Neuronal stem cell (in vitro differentiated cells): ENCODE measurements at regions not wholly inside any gene's neighbourhood (a gene's known extent, or its start where the extent isn't known, plus 50 kb on each side); places are given as distances from the start of the nearest gene placed in this dataset.

ENCODE experiments used
- DNase-seq: peaks from one replicate; pipeline ENCODE4 v3.0.0-alpha.2; 2013; ENCODE audit warnings: low spot score
- H2AFZ ChIP-seq: one replicate; pipeline ENCODE4 v1.6.1; 2013; ENCODE audit warnings: mild to moderate bottlenecking, low read length, inconsistent platforms
- H2AK5ac ChIP-seq: 2 replicates; pipeline ENCODE4 v1.6.1; 2013; ENCODE audit warnings: low read depth, mild to moderate bottlenecking, inconsistent platforms, low read length, moderate library complexity, mixed read lengths
- H2BK120ac ChIP-seq: 2 replicates; pipeline ENCODE4 v1.6.1; 2013; ENCODE audit warnings: low read depth, mild to moderate bottlenecking, inconsistent platforms, low read length, moderate library complexity, mixed read lengths
- H2BK12ac ChIP-seq: one replicate; pipeline ENCODE4 v1.6.1; 2013; ENCODE audit warnings: low read length, inconsistent platforms
- H2BK15ac ChIP-seq: 2 replicates; pipeline ENCODE4 v1.6.1; 2013; ENCODE audit warnings: mild to moderate bottlenecking, low read length, inconsistent platforms, mixed read lengths
- H2BK5ac ChIP-seq: one replicate; pipeline ENCODE4 v1.6.1; 2013; ENCODE audit warnings: inconsistent platforms, mild to moderate bottlenecking, low read length, moderate library complexity
- H3K14ac ChIP-seq: one replicate; pipeline ENCODE4 v1.6.1; 2013; ENCODE audit warnings: low read length, inconsistent platforms
- H3K18ac ChIP-seq: 2 replicates; pipeline ENCODE4 v1.6.1; 2013; ENCODE audit warnings: low read length, inconsistent platforms
- H3K23ac ChIP-seq: 2 replicates; pipeline ENCODE4 v1.6.1; 2013; ENCODE audit warnings: low read depth, mild to moderate bottlenecking, mixed read lengths, low read length, inconsistent platforms; ENCODE audit not compliant: poor library complexity
- H3K27ac ChIP-seq: replicated peaks from 3 replicates; pipeline ENCODE4 v1.5.1; 2013; ENCODE audit warnings: low read length, inconsistent platforms
- H3K27me3 ChIP-seq, 3 experiments: 2 replicates each; pipeline ENCODE4 v1.6.1; 2013; ENCODE audit warnings: low read length in 3 of 3, mild to moderate bottlenecking in 2 of 3, inconsistent platforms in 1 of 3, low read depth in 1 of 3, mixed read lengths in 1 of 3, moderate library complexity in 1 of 3; ENCODE audit not compliant: control insufficient read depth in 3 of 3, insufficient read depth in 3 of 3
- H3K36me3 ChIP-seq, 2 donors: replicated peaks in 1 of 2; 2 replicates each; pipeline ENCODE4 v1.6.1; 2013; ENCODE audit warnings: low read length in 2 of 2; ENCODE audit not compliant: control insufficient read depth in 2 of 2, insufficient read depth in 2 of 2
- H3K4ac ChIP-seq: 2 replicates; pipeline ENCODE4 v1.6.1; 2013; ENCODE audit warnings: inconsistent platforms, mild to moderate bottlenecking, low read length, moderate library complexity
- H3K4me1 ChIP-seq, 2 donors: 1 replicate in 1 of 2; 2 replicates in 1 of 2; pipeline ENCODE4 v1.6.1; 2013; ENCODE audit warnings: low read length in 2 of 2, low read depth in 1 of 2; ENCODE audit not compliant: control insufficient read depth in 2 of 2, insufficient read depth in 1 of 2
- H3K4me2 ChIP-seq: one replicate; pipeline ENCODE4 v1.6.1; 2013; ENCODE audit warnings: mild to moderate bottlenecking, low read length, inconsistent platforms; ENCODE audit not compliant: insufficient read depth, poor library complexity, severe bottlenecking
- H3K4me3 ChIP-seq, 2 donors: 2 replicates each; pipeline ENCODE4 v1.5.1; 2013; ENCODE audit warnings: low read length in 2 of 2, mild to moderate bottlenecking in 2 of 2, inconsistent platforms in 1 of 2, moderate library complexity in 1 of 2
- H3K79me1 ChIP-seq: one replicate; pipeline ENCODE4 v1.6.1; 2013; ENCODE audit warnings: low read depth, mild to moderate bottlenecking, inconsistent platforms, low read length, moderate library complexity
- H3K9ac ChIP-seq: one replicate; pipeline ENCODE4 v1.6.1; 2013; ENCODE audit warnings: mild to moderate bottlenecking, low read depth, low read length, inconsistent platforms; ENCODE audit not compliant: poor library complexity
- H3K9me3 ChIP-seq, 2 donors: replicated peaks in 1 of 2; 2 replicates each; pipeline versions ENCODE3 to v1.6.1; 2013; ENCODE audit warnings: low read length in 2 of 2, mild to moderate bottlenecking in 2 of 2, inconsistent platforms in 1 of 2, low read depth in 1 of 2, mixed read lengths in 1 of 2, moderate library complexity in 1 of 2; ENCODE audit not compliant: control insufficient read depth in 2 of 2, insufficient read depth in 1 of 2
- H4K8ac ChIP-seq: one replicate; pipeline ENCODE4 v1.6.1; 2013; ENCODE audit warnings: low read depth, mild to moderate bottlenecking, inconsistent platforms, low read length, moderate library complexity
- H4K91ac ChIP-seq: one replicate; pipeline ENCODE4 v1.6.1; 2013; ENCODE audit warnings: low read length, low read depth, mild to moderate bottlenecking, inconsistent platforms; ENCODE audit not compliant: poor library complexity
- WGBS, 2 donors: extraction: QIAGEN DNeasy Blood & Tissue Kit; methylation state at CpG; one replicate each; pipeline ENCODE4 v1.1.7; 2013; ENCODE audit warnings: missing lambda C conversion rate in 2 of 2, mixed read lengths in 1 of 2; ENCODE audit not compliant: insufficient read length in 2 of 2, insufficient replicate concordance in 1 of 2; ENCODE audit errors: extremely low coverage in 2 of 2; 5-methylcytosine and 5-hydroxymethylcytosine counted together

DNA sequence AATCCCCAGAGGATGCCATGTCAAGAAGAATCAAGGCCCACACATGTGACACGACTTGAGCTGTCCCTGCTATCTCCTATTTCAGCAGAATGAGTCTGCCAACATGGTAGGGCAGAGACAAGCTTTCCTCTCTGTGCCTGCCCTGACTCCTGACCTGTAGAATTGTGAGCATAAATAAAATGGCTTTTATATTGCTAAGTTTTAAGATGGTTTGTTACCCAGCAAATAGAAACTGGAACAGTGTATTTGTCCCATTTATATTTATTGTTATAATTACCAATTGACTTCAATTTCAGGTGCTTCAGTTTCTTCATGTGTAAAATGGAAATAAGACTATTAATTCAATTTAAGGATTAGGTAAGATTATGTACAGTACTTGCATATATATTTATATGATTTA, 90.5 kb downstream of the ASB1 start:
- Histone ChIP-seq H3K27ac (no peak overlapping the region), H3K79me1 (no peaks in the 10 kb centered on the region), H3K9me3 (peaks cover 2 to 4% of the 10 kb centered on the region in 2 donors), H2BK120ac (no peak overlapping the region), H2AFZ (no peak overlapping the region), H2BK12ac (no peak overlapping the region), H3K4ac (no peak overlapping the region), H3K9ac (no peak overlapping the region), H3K18ac (no peak overlapping the region), H3K36me3 (no peaks in the 10 kb centered on the region), H3K4me2 (no peak overlapping the region), H4K8ac (no peak overlapping the region), H3K4me3 (no peak overlapping the region), H3K14ac (no peak overlapping the region), H4K91ac (no peak overlapping the region), H2BK5ac (no peak overlapping the region), H2BK15ac (no peak overlapping the region), H3K23ac (no peak overlapping the region), H3K27me3 (no peaks in the 10 kb centered on the region), H2AK5ac (no peak overlapping the region), H3K4me1 (no peaks in the 10 kb centered on the region)
- no CpG with 5 or more reads among the region's 1 CpG for WGBS, 2 donors
- no peak for DNase-seq

GRCh38 chr2:238518172-238518820, 91.6 kb downstream of the ASB1 start:
- Histone ChIP-seq H2BK120ac (no peak overlapping the region), H3K9ac (no peak overlapping the region), H3K4ac (no peak overlapping the region), H3K79me1 (no peaks in the 10 kb centered on the region), H3K27ac (no peak overlapping the region), H2AFZ (no peak overlapping the region), H3K14ac (no peak overlapping the region), H3K4me2 (no peak overlapping the region), H4K91ac (no peak overlapping the region), H2BK12ac (no peak overlapping the region), H4K8ac (no peak overlapping the region), H3K36me3 (no peaks in the 10 kb centered on the region), H3K18ac (no peak overlapping the region), H2BK5ac (no peak overlapping the region), H3K4me3 (no peak overlapping the region), H3K4me1 (no peaks in the 10 kb centered on the region), H2AK5ac (no peak overlapping the region), H3K23ac (no peak overlapping the region), H2BK15ac (no peak overlapping the region), H3K27me3 (no peaks in the 10 kb centered on the region), H3K9me3 (peaks cover 2 to 4% of the 10 kb centered on the region in 2 donors)
- DNase-seq = no peak
- WGBS, 2 donors = no CpG with 5 or more reads among the region's 20 CpGs

DNA sequence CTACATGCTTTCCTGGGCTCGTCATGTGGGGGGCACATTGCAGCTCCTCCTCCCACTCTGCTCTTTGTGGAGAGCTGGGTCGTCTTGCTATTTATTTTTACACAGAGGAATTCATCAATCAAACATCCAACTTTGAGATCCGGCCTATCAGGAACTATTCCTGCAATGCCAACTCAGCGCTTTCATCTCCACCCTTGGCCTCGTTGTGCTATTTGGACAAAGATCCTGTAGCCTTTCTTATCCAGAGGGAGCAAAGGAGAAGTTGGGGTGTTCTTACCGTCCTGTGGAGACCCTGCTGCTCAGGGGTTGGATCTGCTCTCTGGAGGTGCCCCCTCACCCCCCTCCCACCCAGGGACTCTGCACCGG, 92.1 kb downstream of the ASB1 start:
- Histone ChIP-seq H3K27ac (no peak overlapping the region), H2BK120ac (no peak overlapping the region), H3K4me2 (no peak overlapping the region), H2BK15ac (no peak overlapping the region), H3K9ac (no peak overlapping the region), H3K27me3 (no peaks in the 10 kb centered on the region), H3K23ac (no peak overlapping the region), H3K14ac (no peak overlapping the region), H3K36me3 (no peaks in the 10 kb centered on the region), H4K8ac (no peak overlapping the region), H3K4me3 (no peak overlapping the region), H2AK5ac (no peak overlapping the region), H3K79me1 (no peaks in the 10 kb centered on the region), H2BK5ac (no peak overlapping the region), H3K4me1 (peaks cover 0 to 3% of the 10 kb centered on the region in 2 donors), H3K18ac (no peak overlapping the region), H3K9me3 (peaks cover 2 to 4% of the 10 kb centered on the region in 2 donors), H3K4ac (no peak overlapping the region), H4K91ac (no peak overlapping the region), H2BK12ac (no peak overlapping the region), H2AFZ (no peak overlapping the region)
- DNase-seq = no peak
- whole genome bisulfite sequencing, 2 donors = no CpG with 5 or more reads among the region's 7 CpGs

DNA sequence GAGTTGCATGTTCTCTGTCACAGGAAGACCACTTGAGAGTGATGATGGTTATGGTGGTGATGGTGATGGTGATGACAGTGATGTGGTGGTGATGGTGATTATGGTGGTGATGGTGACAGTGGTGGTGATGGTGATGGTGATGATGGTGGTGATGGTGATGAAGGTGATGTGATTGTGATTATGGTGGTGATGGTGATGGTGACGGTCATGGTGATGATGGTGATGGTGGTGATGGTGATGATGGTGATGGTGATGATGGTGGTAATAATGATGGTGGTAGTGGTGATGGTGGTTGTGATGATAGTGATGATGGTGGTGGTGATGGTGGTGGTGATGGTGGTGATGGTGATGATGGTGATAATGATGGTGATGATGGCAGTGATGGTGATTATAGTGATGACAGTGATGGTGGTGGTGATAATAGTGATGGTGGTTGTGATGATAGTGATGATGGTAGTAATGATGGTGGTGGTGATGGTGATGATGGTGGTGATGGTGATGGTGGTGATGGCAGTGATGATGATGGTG, 93.7 kb downstream of the ASB1 start:
- Histone ChIP-seq H3K4ac (no peak overlapping the region), H3K23ac (no peak overlapping the region), H3K14ac (peak overlapping the region; percentile 25), H2AK5ac (no peak overlapping the region), H2BK15ac (no peak overlapping the region), H2AFZ (no peak overlapping the region), H3K27me3 (no peaks in the 10 kb centered on the region), H3K4me2 (no peak overlapping the region), H4K91ac (no peak overlapping the region), H3K4me1 (peaks cover 1 to 3% of the 10 kb centered on the region in 2 donors), H2BK12ac (no peak overlapping the region), H3K36me3 (no peaks in the 10 kb centered on the region), H2BK120ac (no peak overlapping the region), H3K4me3 (peak overlapping the region in 1 of 2 donors; percentile 14), H3K79me1 (no peaks in the 10 kb centered on the region), H3K9me3 (peaks cover 2 to 4% of the 10 kb centered on the region in 2 donors), H2BK5ac (no peak overlapping the region), H3K27ac (no peak overlapping the region), H3K18ac (no peak overlapping the region), H3K9ac (peak overlapping the region; percentile 45), H4K8ac (no peak overlapping the region)
- DNase-seq = no peak
- 100% methylated on average over 1 of the region's 1 CpG; no CpG with 5 or more reads in 1 of the 2 donors for WGBS, 2 donors
